Fibroblast of skin of back (primary cell): ENCODE measurements at regions not wholly inside any gene's neighbourhood (a gene's known extent, or its start where the extent isn't known, plus 50 kb on each side); places are given as distances from the start of the nearest gene placed in this dataset.

Experiments used
- DNase-seq: peaks from one replicate; pipeline ENCODE4 v3.0.0-alpha.2; 2013

DNA sequence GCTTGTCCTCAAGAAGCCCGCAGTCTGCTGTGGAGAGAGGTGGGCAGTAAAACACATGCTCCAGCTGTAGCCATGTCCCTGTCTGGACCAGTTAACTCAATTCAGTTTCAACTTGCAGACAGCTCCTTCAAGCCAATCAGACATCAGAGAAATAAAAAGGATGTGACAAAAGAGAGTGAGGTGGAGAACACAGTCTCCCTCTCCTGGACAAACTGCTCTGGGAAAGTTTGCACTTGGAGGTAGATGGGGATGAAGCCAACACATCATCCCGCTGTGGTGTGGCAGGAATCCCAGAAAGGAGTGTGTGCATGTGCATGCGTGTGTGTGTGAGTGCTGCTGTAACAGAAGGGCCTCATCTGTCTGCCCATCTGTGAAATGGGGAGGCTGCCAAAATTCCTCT lies 358.6 kb upstream of the ASIC2 start:
- DNase-seq, result peak; percentile 5

DNA sequence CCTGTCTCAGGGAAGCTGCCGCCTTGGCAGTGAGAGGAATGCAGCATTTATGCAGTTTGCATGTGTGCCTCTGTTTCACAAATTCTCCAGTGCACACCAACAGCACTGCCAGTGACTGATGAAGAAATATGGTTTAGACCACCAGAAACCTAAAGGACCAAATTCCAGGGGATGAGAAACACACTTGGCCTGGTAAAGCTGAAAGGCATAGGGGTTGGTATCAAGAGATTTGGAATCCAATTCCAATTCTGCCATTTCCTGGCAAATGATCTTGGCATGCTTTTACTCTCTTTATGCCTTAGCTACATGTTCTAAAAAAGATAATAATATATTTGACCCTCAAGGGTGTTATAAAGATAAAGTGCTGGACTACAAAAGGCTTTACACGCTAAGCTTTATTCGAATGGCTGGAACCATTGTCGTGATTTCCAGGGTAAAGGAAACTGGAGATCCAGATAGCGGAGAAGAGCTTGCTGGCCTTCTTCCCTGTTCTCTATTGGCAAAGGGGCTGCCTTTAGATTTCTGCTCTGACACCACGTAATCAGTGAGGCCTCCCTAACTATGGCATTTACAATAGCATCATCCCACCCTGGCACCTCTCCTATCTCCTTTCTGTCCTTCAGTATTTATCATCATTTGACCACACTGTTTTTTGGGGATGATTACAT lies 359.8 kb upstream of the ASIC2 start:
- no peak for DNase-seq

DNA sequence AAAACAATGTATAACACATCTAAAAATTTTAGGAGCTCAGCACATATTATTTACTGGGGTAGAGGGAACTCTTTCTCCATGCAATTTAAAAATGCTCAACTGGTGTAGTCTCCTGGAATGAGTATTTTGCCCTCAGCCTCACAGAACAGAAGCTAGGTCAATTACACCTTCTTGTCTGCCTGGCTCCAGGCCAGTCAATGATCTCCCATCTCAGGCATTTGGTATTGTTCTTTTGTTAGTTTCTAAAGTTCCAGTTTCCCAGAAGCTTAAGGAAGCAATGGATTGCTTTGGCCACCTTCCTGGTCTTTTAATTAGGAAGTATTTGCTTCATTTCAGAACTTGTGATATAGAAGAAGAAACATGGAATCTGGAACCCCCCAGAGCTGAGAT lies 360.3 kb upstream of the ASIC2 start:
- no peak for DNase-seq

DNA sequence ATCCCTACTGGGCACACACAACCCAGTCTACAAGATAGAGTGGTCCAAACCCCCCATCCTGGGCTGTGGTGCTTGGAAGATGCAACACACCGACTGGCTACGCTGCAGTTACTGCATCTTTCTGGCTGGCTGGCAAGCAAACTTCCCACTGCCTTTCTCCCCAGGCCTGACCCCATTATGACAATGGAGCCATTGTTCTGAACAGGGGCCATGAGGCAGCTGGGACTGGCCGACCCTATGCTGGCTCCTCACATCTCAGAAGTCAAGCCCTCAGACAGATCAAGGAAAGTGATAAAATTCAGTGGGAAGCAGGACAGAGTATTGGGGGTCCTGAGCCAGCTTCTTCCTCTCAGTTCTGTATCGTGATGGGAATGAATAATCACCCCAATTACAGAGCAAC lies 364.1 kb upstream of the ASIC2 start:
- DNase-seq, result no peak

DNA sequence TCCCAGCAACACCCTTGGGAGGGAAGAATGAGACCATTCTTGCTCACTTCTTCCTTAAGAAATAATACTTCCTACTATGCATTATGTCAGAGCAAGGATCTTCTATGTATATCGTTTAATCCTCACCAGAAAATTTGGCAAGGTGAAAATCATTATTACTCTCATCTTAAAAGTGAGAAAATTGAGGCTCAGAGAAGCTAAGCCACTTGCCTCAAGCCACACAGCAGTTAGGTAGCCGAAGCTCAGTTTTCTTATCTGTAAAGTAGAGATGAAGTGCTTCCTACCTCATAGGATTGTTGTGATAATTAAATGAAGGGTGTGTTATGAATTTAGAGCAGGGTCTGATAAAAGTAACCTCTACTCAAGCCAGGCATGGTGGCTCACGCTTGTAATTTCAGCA lies 368.9 kb upstream of the ASIC2 start:
- DNase-seq, result no peak

DNA sequence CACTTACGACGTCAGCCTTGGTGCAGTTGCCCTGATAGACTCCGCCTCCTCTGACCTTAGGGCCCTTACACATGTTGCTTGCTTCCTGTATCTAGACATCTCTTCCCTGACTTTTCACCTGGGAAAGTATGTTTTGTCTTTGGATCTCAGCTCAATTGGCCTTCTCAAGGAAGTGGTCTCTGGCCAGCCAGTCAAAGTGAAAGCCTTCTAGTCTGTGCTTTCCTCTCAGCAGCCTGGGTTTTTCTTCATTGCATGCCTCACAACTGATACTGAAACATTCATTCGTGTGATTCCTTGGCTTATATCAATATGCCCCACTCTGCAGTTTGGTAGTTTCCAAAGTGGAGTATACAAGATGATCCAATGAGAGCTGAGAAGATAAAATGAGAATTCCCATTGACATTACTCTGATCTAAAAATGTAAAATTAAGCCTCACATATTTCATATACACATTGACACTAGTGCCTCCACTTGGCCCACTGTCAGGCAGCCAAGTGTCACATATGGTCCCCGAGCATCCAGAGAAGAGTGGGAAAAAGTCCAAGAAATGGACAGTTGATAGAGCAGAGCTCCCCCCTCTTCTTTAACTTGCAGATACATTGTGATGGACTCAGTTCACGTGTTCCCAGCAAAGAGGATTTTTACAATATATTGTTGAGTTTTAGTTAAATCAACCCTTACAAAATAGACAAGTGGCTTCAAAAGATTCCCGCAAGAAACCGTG lies 371.2 kb upstream of the ASIC2 start:
- no peak for DNase-seq

DNA sequence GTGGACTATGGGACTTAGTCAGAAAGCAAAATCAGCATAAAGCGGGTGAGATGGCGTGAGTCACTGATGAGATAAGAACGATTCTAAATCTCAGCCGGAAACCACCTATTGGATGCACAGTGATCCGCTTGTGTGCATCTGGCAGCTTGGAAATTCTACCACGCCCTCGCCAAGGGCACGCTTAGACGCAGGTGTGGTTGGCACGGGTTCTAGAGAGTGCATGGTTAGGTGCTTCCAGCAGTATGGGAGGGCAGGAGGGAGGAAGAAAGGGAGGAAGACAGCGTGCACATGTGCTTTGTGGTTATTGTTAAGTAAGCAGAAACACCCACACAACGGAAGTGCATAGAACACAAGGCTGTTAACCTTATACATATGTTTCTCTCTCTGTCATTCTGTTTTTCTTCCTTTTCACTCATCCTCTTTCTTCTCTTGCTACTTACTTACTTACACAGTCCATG lies 374.0 kb upstream of the ASIC2 start:
- DNase-seq, result no peak

DNA sequence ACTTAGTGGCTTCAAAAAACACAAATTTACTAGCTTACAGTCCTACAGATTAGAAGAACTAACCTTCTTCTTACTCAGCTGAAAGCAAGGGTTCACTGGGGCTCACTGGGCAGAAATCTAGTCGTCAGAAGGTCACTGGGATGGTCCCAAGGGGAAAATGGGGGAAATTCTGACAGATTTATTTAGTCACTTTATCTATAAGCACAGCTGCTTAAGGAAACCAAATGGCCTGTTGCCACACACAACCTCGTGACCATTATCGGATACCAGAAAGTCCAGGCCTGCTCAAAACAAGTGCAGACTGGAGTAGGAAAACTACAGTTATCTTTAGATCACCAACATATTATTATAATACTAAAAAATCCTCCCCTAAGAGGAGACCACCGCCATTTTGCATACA lies 374.6 kb upstream of the ASIC2 start:
- no peak for DNase-seq

DNA sequence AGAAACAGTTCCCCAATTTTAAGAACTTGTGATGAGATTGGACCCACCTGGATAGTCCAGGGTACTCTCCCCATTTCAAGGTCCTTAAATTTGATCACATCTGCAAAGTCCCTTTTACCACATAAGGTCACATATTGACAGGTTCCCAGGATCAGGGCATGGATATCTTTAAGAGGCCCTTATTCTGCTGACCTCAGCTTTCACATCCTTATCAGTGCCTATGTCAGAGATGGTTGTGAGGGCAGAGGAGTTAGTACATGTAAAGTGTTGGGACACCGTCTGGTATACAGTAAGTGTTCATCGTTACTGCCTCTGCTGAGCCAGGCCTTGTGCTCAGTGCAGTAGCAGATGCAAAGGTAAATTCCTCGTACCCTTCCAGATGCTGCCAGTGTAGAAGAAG lies 375.4 kb upstream of the ASIC2 start:
- no peak for DNase-seq

DNA sequence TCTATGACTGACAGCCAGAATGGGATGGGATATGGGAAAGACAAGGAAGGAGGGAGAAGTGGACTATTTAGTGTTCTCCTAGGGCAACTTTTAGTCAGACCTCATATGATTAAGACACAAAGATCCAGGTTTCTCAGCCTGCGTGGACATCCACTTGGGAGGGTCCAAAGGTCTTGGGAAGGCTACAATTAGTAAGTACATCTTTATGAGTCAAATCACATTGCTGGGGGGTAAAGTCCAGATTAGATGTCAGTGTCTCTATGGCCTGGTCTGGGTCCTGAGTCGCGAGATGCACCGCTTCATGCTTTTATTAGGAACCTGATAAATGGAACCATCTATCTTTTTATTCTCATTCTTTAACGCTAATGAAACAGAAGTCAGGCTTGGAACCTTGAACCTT lies 378.4 kb upstream of the ASIC2 start:
- DNase-seq, result no peak

DNA sequence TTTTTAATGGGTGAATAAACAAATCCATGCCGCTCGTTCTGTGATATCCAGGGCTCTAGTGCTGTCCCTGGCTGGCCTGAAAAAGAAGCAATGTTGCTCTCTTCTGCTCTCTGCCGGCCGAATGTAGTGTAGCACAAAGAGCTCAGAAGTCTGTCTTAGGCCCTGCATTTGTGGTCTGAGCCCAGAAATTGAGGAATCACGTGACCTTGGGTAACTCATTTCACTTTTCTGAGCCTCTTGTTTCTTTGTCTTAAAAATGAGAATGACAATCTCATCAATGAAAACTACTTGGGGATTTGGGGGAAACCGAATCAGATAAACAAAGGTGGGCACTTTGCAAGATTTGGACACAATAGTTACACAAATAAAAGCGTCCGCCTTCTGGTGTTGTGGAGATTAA lies 381.6 kb upstream of the ASIC2 start:
- peak; percentile 49 for DNase-seq

DNA sequence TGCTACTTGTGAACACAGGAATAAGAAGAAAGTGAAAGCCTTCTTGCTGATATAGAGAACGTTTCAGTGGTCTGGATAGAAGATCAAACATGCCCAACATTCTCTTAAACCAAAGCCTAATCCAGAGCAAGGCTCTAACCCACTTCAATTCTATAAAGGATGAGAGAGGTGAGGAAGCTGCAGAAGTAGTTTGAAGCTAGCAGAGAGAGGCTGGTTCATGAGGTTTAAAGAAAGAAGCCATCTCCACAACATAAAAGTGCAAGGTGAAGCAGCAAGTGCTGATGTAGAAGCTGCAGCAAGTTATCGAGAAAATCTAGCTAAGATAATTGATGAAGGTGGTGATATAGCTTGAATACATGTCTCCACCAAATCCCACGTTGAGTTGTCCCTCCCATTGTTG lies 383.3 kb upstream of the ASIC2 start:
- no peak for DNase-seq

DNA sequence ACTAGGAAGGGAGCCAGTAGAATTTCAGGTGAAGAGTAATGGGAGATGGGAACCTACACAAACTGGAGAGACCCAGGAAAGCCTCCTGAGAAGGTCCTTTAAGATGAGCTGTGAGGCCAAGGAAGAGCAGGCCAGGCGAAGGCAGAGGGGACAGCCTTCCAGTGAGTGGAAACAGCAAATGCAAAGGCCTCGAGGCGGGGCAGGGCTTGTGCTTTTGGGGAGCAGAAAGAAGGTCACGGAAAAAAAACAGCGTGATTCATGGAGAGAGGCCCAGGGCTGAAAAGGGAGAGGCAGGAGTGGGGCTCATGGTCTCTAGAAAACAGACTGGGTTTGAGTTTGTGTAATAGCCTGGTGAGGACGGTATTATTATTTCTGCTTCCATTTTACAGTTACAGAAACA lies 386.5 kb upstream of the ASIC2 start:
- DNase-seq, result no peak

DNA sequence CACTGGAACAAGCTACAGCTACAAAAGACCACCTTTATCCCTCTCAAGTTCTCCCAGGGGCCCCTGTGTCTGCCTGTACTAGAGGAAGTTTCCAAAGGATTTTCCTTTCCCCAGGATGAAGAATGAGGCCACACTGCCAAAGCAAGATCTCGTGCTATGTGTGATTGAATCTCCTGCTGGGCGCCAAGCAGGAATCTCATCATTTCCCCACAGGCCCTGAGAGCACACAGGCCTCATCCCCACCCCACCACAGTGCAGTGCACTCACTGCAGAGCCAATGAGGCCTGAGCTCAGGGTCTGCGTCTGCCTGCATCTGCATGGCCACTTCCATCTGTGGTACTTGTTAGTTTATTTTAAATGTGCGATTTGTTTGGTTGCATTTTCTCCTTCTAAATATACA lies 387.4 kb upstream of the ASIC2 start:
- DNase-seq, result no peak

DNA sequence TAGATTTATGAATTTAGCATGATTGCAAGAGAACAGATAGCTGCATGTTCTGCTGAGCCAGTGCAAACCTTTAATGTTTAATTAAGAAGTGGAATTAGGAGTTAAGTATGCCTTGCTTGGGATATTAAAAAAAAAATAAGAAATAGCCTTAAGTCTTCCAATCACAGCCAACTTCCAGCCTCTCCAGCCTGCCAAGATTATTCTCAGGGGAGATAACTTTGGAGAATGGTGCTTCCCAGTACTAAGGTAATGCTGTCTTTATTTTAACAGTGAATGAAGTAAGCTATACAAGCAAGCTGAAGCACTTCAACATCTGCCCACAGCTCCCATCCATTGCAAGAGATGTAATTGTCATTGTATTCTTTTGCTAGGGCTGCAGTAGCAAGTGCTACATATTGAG lies 389.5 kb upstream of the ASIC2 start:
- no peak for DNase-seq

DNA sequence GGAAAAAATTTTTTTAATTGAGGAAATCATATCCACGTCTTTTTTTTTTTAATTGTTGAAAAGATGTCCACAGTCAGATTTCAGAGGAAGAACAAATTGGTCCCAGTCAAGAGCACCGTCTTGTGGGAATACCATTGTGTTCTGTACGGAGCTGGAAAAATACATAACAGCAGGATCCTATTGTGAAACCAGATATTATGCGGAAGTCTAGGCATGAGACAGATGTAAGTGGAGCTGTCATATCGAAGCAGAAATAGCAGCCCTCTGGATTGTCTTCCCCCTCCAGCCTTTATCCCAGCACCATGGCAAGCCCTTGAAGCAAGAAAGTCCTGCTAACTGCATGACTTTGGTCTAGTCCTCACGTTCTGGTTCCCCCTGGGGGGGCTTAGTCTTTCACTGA lies 391.6 kb upstream of the ASIC2 start:
- no peak for DNase-seq

DNA sequence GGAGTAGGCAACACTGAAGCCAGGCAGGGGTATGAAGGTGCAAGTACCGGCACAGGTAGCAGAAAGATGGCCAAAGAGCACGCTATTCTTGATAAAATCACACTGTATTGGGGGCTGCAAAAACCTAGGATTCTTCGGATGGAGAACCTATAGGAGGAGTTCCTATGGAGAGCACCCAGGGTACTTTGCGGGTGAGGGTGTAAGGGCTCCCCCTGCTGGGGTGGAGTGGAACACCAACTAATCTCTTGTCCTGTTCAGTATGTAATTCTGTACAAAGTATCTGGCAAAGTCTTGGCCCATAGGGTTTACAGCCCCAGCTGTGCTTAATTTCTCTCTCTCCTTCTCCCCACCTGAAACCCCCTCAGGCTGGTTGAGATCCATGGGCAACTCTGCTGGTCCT lies 393.1 kb upstream of the ASIC2 start:
- DNase-seq, result no peak

DNA sequence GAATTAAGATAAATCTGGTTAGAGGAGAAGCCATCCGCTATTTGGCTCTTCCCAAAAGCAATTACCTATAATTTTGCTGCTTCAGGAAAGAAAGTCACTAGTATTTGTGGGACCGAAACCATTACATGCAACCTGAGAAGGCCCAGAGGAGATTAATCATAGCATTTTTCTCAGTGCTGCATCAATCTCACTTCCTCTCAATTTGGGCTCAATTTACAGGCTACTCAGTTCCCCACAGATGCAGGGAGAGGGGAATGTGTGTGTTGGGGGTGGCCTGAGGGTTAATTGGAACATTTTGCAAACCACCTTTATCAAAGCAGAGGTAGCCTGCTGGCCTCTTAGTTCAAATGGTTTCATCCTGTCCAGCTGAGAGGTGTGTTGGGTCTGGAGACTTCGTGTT lies 394.7 kb upstream of the ASIC2 start:
- no peak for DNase-seq

DNA sequence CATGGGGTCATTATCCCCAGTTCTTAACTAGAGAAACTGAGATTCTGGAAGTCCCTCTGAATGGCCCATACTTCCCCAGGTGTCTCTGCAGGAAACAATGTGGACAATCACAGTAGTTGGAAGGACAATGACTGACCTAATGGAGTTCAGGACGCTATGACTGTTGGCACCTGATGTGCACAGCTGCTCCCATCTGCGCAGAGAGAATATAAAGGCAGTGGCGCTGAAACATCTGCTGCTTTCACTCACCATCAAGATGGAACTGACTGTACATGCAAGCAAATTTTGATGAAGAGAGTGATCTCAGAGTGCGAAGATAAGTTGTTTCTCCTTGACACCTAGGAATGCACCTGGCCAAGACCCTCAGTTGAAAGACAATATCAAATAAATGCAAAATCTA lies 395.7 kb upstream of the ASIC2 start:
- no peak for DNase-seq

DNA sequence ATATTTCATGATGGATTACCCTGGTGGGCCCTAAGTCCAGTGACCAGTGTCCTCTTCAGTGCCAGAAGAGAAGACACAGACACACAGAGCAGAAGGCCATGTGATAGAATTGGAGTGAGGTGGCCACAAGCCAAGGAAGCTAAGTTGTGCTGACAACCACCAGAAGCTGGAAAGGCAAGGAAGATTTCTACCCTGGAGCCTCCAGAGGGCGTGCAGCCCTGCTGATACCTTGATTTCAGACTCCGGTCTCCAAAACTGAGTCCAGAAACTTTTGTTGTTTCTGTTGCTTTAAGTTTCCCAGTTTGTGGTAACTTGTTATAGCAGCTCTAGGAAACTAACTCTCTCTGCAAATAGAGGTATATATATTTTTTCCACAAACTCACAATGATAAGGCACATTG lies 396.6 kb upstream of the ASIC2 start:
- no peak for DNase-seq

DNA sequence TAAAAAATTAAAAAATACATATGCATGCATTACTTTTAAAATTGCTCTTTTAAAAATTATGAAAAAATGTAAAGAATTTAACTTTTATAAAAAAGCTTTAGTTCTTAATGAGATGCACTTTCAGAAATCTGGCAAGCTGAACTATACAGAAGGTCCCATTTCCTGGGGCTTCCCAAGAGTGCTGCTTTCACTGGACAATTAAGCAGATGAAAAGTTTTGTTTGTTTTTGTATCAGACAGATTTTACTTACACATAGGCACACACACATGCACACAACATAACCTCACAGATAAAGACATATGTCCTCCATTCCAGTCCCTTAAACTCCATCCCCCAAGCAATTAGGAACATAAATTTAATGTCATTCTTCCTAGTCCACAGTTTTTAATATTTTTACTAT lies 402.3 kb upstream of the ASIC2 start:
- DNase-seq, result no peak

DNA sequence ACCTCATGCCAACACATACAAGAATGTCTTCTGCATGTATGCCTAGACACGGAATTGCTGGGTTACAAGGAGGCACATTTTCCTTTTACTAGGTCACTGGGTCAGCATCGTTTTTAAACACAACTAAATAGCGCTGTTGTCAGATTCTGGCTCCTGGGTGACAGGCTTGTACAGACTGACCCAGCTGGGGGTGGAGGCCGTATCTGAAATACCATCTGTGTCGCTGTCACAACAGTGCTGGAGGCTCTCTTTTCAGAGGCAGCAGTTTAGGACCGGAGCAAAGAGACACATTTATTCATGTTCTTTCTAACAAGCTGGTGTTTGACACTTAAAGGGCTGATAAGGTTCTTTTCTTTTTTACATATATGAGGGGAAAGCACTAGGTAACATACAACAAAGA lies 403.0 kb upstream of the ASIC2 start:
- no peak for DNase-seq

DNA sequence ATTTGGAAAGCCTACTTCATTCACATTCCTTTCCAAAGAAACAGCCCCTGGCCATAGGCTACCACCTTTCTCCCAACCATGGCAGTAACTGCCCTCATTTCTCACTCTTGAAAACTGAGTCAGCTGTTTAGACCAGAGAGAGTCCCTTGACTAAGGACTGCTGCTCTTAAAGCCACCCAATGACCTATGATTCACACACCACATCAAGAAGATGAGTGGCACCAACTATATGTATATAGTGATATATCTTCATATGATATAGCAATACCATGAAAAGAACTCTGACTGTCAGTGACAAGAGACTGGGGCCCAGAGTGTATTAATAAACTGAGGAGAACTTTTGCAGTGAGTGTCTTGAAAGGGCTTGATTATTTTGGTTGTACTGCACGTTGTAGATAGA lies 404.5 kb upstream of the ASIC2 start:
- DNase-seq, result no peak

DNA sequence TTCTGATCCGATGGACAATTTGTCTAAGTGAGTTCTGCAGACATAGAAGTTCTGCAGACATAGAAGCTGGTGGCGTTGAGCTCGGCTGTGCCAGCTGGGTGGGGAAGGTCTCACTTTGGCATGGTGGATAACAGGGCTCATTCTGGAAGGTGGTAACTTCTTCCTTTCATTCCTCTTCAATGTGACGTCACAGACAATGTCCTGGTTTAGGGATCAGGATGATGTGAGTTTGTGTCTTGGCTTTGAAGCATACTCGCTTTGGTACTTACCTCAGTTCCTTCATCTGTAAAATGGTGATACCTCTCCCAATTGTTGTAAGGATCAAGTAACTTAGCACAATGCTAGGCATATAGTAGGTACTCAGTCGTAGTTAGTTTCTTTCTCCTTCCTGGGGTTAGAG lies 408.8 kb upstream of the ASIC2 start:
- no peak for DNase-seq

DNA sequence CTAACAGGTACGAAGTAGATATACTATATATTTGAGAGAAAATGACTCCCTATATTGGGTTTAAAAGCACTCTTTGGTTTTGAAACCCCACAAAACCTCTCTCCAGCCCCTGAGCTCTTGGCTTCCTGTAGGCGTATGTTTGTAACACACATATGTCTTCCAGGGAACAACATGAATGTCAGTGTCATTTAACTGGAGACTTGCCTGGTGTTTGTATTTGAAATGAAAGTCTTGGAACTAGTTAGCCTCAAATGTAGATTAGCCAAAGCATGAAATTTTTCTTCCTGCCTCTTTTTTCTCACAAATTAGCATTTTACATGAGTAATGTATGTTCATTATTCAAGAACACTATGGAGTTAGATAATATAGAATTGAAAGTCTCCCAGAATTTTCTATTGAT lies 411.8 kb upstream of the ASIC2 start:
- DNase-seq, result no peak
